Suprapubic skin (tissue), 4 donors: ENCODE measurements at regions not wholly inside any gene's neighbourhood (a gene's known extent, or its start where the extent isn't known, plus 50 kb on each side); places are given as distances from the start of the nearest gene placed in this dataset.

Experiments
- CTCF ChIP-seq, 2 donors: fragments of 200-600 bp in 1 of 2; fragments of 450-650 bp in 1 of 2; sonication (generic) in 1 of 2; IDR thresholded peaks; one replicate each; pipeline ENCODE4 v1.5.1; 2016 to 2019; ENCODE audit warnings: antibody characterized with exemption in 2 of 2, mild to moderate bottlenecking in 1 of 2, moderate library complexity in 1 of 2
- EP300 ChIP-seq: sonication (generic); formaldehyde crosslinking; IDR thresholded peaks from one replicate; pipeline ENCODE4 v1.6.1; 2017; ENCODE audit warnings: antibody characterized with exemption
- POLR2A ChIP-seq, 2 donors: fragments of 450-650 bp; IDR thresholded peaks; one replicate each; pipeline ENCODE4 v1.6.1; 2017; ENCODE audit warnings: antibody characterized with exemption in 2 of 2, mild to moderate bottlenecking in 2 of 2, moderate library complexity in 2 of 2
- POLR2AphosphoS5 ChIP-seq, 3 donors: sonication (generic); formaldehyde crosslinking; IDR thresholded peaks; one replicate each; pipeline ENCODE4 v1.6.1; 2017; ENCODE audit warnings: antibody characterized with exemption in 3 of 3

DNA sequence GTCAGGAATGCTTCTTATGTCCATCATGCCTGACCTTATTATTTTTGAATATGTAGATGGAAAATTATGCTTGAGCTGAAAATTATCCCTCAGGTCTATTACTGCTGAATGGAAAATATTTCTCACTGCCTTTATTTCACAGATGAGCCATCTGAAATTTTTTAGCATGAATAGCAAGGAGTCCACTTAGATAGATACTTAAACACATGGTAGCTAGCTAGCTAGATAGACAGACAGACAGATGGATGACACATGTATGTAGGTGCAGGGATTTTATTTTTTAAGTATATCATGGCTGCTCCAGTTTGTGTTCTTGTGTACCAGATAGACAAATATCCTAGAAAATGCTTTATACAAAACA lies 645.0 kb downstream of the MMUT start:
- TF ChIP-seq CTCF (IDR thresholded peaks at IDR 0.05) (no peak), EP300 (no peak), POLR2A (IDR thresholded peaks at IDR 0.05) (no peak), POLR2AphosphoS5 (IDR thresholded peaks at IDR 0.05) (no peak)
